ENCODE measurements at regions not wholly inside any gene's neighbourhood (a gene's known extent, or its start where the extent isn't known, plus 50 kb on each side); places are given as distances from the start of the nearest gene placed in this dataset.

GRCh38 chr7:131068604-131069021 lies 259.1 kb upstream of the MKLN1 start:
- TF ChIP-seq CTCF (IDR thresholded peaks at IDR 0.05), result peak; percentile 24 to 50 (median 41)
- TF ChIP-seq POLR2A (IDR thresholded peaks at IDR 0.05), result no peak
